Osteocyte (in vitro differentiated cells): ENCODE measurements at regions not wholly inside any gene's neighbourhood (a gene's known extent, or its start where the extent isn't known, plus 50 kb on each side); places are given as distances from the start of the nearest gene placed in this dataset.
A peak's percentile ranks its signal among the peaks of the same experiment; 100 is the strongest.
"Not testable (repeated sequence)": the region's sequence is repeated elsewhere in the genome, so short reads cannot be mapped to it uniquely, and the experiment has no call there.

Experiments used
- DNase-seq: peaks from one replicate; pipeline ENCODE4 v3.0.0; 2021; ENCODE audit warnings: mixed read lengths; ENCODE audit not compliant: unreplicated experiment; ENCODE audit errors: extremely low spot score
- H3K27ac Mint-ChIP-seq: one replicate; pipeline ENCODE4 v1.8.0; 2021; ENCODE audit warnings: mild to moderate bottlenecking, mixed read lengths; ENCODE audit not compliant: unreplicated experiment
- H3K27me3 Mint-ChIP-seq: one replicate; pipeline ENCODE4 v1.8.0; 2021; ENCODE audit warnings: mixed read lengths; ENCODE audit not compliant: unreplicated experiment
- H3K36me3 Mint-ChIP-seq: one replicate; pipeline ENCODE4 v1.8.0; 2021; ENCODE audit warnings: mixed read lengths; ENCODE audit not compliant: unreplicated experiment
- H3K4me1 Mint-ChIP-seq: one replicate; pipeline ENCODE4 v1.8.0; 2021; ENCODE audit warnings: mixed read lengths; ENCODE audit not compliant: unreplicated experiment
- H3K4me3 Mint-ChIP-seq: one replicate; pipeline ENCODE4 v1.8.0; 2021; ENCODE audit warnings: mild to moderate bottlenecking, moderate library complexity, mixed read lengths; ENCODE audit not compliant: unreplicated experiment
- H3K9me3 Mint-ChIP-seq: one replicate; pipeline ENCODE4 v1.8.0; 2021; ENCODE audit warnings: mixed read lengths; ENCODE audit not compliant: unreplicated experiment
- TF ChIP-seq, protein P1 (sequence below): fragments of 200-600 bp; sonication (generic); IDR thresholded peaks from 2 replicates; pipeline ENCODE4 v1.5.0; 2021; ENCODE audit warnings: antibody characterized with exemption, mild to moderate bottlenecking, moderate library complexity

DNA sequence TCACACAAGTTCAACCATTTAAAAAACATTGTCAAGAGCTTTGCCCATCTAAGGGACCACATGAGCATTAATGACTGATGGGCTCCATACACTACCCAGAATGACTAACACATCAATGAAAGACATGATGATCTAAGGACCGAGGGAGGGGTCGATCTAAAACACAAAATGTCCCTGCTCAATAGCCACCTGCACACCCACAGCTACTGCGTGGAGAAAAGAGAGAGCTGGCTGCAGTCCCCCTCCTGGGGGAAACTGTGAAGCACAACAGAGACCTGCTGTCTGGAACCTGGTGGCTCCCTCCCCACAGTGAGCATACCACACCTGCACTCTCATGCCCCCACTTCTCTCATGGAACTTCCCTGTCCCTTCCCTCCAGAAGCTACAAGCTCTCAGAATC lies 130.1 kb upstream of the ERG start:
- Mint-ChIP-seq H3K9me3 (peaks cover 6% of the 10 kb centered on the region), H3K4me3 (no peak overlapping the region), H3K27me3 (no peaks in the 10 kb centered on the region), H3K36me3 (peaks cover 2% of the 10 kb centered on the region), H3K27ac (no peak overlapping the region), H3K4me1 (peaks cover 6% of the 10 kb centered on the region)
- TF ChIP-seq, protein P1, sequence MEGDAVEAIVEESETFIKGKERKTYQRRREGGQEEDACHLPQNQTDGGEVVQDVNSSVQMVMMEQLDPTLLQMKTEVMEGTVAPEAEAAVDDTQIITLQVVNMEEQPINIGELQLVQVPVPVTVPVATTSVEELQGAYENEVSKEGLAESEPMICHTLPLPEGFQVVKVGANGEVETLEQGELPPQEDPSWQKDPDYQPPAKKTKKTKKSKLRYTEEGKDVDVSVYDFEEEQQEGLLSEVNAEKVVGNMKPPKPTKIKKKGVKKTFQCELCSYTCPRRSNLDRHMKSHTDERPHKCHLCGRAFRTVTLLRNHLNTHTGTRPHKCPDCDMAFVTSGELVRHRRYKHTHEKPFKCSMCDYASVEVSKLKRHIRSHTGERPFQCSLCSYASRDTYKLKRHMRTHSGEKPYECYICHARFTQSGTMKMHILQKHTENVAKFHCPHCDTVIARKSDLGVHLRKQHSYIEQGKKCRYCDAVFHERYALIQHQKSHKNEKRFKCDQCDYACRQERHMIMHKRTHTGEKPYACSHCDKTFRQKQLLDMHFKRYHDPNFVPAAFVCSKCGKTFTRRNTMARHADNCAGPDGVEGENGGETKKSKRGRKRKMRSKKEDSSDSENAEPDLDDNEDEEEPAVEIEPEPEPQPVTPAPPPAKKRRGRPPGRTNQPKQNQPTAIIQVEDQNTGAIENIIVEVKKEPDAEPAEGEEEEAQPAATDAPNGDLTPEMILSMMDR = no peak
- DNase-seq = no peak

- Mint-ChIP-seq H3K27me3 (no peaks in the 10 kb centered on the region), H3K27ac (no peak overlapping the region), H3K4me1 (peaks cover 6% of the 10 kb centered on the region), H3K4me3 (no peak overlapping the region), H3K36me3 (peaks cover 3% of the 10 kb centered on the region), H3K9me3 (peaks cover 6% of the 10 kb centered on the region)
- TF ChIP-seq, protein P1 = no peak
- no peak for DNase-seq
These were observed 132.9 kb upstream of the ERG start for GRCh38 chr21:38631206-38631605.

DNA sequence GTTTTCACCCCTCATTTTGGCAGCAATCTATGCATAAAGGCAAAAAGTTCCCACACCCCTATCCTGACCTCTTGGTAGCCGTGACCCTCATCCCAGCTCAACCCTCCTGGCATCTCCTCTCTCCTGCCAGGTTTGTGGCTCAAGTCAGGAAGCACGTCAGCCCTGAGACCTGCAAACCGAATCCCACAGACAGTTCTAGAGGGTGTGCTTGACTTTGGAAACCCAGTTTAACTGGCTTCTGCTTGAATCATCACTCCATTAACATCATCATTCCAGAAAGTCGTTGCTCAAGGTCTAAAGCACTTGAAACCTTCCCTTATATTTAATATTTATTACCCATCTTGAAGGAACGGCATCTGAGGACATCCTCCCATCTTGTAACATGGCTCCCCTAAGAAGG lies 133.4 kb upstream of the ERG start:
- H3K9me3 Mint-ChIP-seq = peaks cover 6% of the 10 kb centered on the region
- no peak for DNase-seq
- no peaks in the 10 kb centered on the region for H3K27me3 Mint-ChIP-seq
- TF ChIP-seq, protein P1 = no peak
- H3K4me1 Mint-ChIP-seq = peaks cover 8% of the 10 kb centered on the region
- H3K27ac Mint-ChIP-seq = no peak overlapping the region
- H3K4me3 Mint-ChIP-seq = no peak overlapping the region
- H3K36me3 Mint-ChIP-seq = peaks cover 3% of the 10 kb centered on the region

- peaks cover 6% of the 10 kb centered on the region for H3K36me3 Mint-ChIP-seq
- TF ChIP-seq, protein P1 = no peak
- H3K9me3 Mint-ChIP-seq = peaks cover 5% of the 10 kb centered on the region
- H3K4me1 Mint-ChIP-seq = peaks cover 13% of the 10 kb centered on the region
- peaks cover 6% of the 10 kb centered on the region for H3K27me3 Mint-ChIP-seq
- no peak for DNase-seq
- H3K4me3 Mint-ChIP-seq = no peak overlapping the region
- H3K27ac Mint-ChIP-seq = no peak overlapping the region
These were observed 138.9 kb upstream of the ERG start for GRCh38 chr21:38637161-38637560.

DNA sequence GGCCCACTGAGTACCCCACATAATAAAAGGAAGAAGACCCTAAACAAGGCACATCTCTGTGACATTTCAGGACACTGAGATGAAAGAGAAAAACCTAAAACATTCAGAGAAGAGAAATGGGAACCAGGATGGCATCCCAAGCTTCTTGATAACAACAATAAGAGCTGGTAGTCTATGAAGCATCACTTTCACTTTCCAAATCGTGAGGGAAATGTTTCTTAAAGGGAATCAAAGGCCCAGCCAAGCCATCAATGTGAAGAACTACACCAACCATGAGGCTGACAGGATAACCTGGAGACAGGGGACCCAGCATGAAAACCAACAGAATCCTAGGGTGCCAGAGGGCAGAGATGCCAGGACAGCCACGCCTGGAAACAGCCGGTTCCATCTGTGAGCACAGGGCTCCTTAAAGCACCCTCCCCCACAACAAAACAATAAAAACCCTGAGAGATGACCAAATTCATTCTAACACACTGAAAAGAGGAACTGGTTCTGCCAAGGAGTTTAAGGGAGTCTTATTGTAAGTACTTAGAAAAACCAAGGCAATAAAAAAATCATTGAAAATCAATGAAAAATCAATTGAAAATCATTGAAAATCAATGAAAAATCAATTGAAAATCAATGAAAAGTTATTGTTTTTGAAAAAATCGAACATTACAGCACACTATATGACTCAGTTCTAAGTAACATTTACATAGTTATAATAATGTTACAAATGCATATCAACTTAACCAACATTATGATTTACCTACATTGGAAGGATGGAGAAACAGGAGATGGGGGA lies 141.5 kb upstream of the ERG start:
- Mint-ChIP-seq H3K36me3 (peaks cover 6% of the 10 kb centered on the region), H3K4me3 (peak overlapping the region; percentile 48), H3K27me3 (peaks cover 9% of the 10 kb centered on the region), H3K4me1 (peaks cover 14% of the 10 kb centered on the region), H3K9me3 (peaks cover 5% of the 10 kb centered on the region), H3K27ac (peak overlapping the region; percentile 75)
- TF ChIP-seq, protein P1 = no peak
- DNase-seq = no peak

DNA sequence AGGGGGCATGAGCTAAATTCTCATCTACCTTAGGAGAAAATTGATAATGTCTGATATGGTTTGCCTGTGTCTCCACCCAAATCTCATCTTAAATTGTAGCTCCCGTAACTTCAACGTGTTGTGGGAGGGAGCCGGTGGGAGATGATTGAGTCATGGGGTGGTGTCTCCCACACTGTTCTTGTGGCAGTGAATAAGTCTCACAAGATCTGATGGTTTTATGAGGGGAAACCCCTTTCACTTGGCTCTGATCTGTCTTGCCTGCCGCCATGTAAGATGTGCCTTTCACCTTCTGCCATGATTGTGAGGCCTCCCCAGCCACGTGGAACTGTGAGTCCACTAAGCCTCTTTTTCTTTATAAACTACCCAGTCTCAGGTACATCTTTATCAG lies 142.1 kb upstream of the ERG start:
- not testable (repeated sequence) for H3K27ac Mint-ChIP-seq, DNase-seq, H3K27me3 Mint-ChIP-seq, H3K4me3 Mint-ChIP-seq, H3K36me3 Mint-ChIP-seq, H3K9me3 Mint-ChIP-seq
- H3K4me1 Mint-ChIP-seq = peaks cover 20% of the 10 kb centered on the region
